HUES48 (cell line): ENCODE measurements at regions not wholly inside any gene's neighbourhood (a gene's known extent, or its start where the extent isn't known, plus 50 kb on each side); places are given as distances from the start of the nearest gene placed in this dataset.

Experiments
- H3K27ac ChIP-seq: one replicate; pipeline ENCODE4 v1.7.0; 2013; ENCODE audit warnings: low read depth, low read length, inconsistent platforms
- H3K27me3 ChIP-seq: 2 replicates; pipeline ENCODE4 v1.6.1; 2013; ENCODE audit warnings: mild to moderate bottlenecking, low read length; ENCODE audit not compliant: control insufficient read depth, insufficient read depth
- H3K36me3 ChIP-seq: 2 replicates; pipeline ENCODE4 v1.6.1; 2013; ENCODE audit warnings: low read length; ENCODE audit not compliant: control insufficient read depth, insufficient read depth
- H3K4me1 ChIP-seq: 2 replicates; pipeline ENCODE4 v1.6.1; 2013; ENCODE audit warnings: mild to moderate bottlenecking, low read length; ENCODE audit not compliant: control insufficient read depth, insufficient read depth
- H3K4me3 ChIP-seq: 2 replicates; pipeline ENCODE4 v1.5.1; 2013; ENCODE audit warnings: mild to moderate bottlenecking, low read depth, low read length
- H3K9ac ChIP-seq: 2 replicates; pipeline ENCODE4 v1.6.1; 2013; ENCODE audit warnings: mild to moderate bottlenecking, low read depth, low read length, moderate library complexity
- H3K9me3 ChIP-seq: 2 replicates; pipeline ENCODE4 v1.6.1; 2013; ENCODE audit warnings: low read length; ENCODE audit not compliant: control insufficient read depth, insufficient read depth

DNA sequence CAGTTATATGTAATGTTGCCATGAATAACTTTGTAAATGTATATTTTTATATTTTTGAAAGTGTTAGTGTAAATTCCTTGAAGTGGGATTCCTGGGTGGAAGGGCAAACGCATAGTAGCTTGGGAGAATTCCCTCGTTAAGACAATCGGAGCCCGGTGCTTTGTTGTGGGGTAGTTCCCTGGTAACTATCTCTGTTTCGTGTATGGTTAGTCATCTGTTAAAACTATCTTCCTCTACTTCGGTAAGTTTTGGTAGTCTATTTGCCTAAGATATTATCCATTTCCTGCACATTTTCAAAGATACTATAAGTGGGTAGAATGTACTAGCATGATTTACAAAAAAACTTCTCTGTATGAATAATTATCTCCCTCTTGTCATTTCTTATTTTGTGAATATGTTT lies 113.8 kb upstream of the NRXN1 start:
- Histone ChIP-seq H3K27ac (no peak overlapping the region), H3K36me3 (no peaks in the 10 kb centered on the region), H3K4me1 (no peaks in the 10 kb centered on the region), H3K9ac (no peak overlapping the region), H3K4me3 (no peak overlapping the region), H3K9me3 (no peaks in the 10 kb centered on the region; the same call in 1 of the 2 replicates), H3K27me3 (no peaks in the 10 kb centered on the region)

DNA sequence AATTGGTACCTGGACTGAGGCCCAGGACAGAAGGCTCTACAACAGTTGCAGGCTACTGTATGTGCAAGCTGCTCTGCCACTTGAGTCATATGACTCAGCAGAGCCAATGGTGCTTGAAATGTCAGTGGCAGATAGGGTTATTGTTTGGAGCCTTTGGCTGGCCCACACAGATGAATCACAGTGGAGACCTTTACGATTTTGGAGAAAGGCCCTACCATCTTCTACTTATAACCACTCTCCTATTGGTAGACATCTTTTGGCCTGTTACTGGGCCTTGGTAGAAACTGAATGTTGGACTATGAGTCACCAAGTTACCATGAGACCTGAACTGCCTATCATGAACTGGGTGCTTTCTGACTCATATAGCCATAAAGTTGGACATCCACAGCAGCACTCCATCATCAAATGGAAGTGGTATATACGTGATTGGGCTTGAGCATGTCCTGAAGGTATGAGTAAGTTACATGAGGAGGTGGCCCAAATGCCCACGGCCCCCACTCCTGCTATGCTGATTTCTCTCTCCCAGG lies 88.9 kb upstream of the NRXN1 start:
- Histone ChIP-seq H3K27ac (no peak overlapping the region), H3K4me3 (no peak overlapping the region), H3K9ac (no peak overlapping the region), H3K9me3 (no peaks in the 10 kb centered on the region), H3K4me1 (no peaks in the 10 kb centered on the region), H3K27me3 (no peaks in the 10 kb centered on the region), H3K36me3 (no peaks in the 10 kb centered on the region)

- H3K36me3 ChIP-seq: no peaks in the 10 kb centered on the region
- no peaks in the 10 kb centered on the region for H3K27me3 ChIP-seq
- peaks cover 27% of the 10 kb centered on the region for H3K4me1 ChIP-seq
- H3K9me3 ChIP-seq: no peaks in the 10 kb centered on the region
- H3K27ac ChIP-seq: no peak overlapping the region
- H3K4me3 ChIP-seq: no peak overlapping the region
- no peak overlapping the region for H3K9ac ChIP-seq
Measured at GRCh38 chr2:51111532-51111931, 79.6 kb upstream of the NRXN1 start.

DNA sequence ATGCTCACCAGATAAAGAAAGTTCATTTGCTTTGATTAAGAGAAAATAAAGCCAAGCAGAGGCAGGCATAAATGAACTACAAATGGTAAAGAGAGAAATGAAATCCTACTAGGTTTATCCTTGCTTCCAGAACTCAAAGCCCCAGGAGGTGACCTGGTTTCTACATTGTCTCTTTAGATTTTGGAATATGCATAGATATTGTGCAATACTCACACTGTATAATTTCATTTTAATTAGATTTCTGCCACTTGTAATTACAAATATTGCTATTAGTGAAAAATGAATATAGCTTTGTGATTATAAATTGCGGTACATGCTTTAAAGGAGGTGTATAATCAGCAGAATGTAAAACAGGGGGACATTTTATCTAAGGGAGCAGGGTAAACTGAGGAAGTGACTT lies 76.9 kb upstream of the NRXN1 start:
- Histone ChIP-seq H3K36me3 (no peaks in the 10 kb centered on the region), H3K9me3 (no peaks in the 10 kb centered on the region), H3K27me3 (no peaks in the 10 kb centered on the region), H3K4me3 (no peak overlapping the region), H3K9ac (no peak overlapping the region), H3K4me1 (peaks cover 27% of the 10 kb centered on the region), H3K27ac (no peak overlapping the region)

- no peak overlapping the region for H3K4me3 ChIP-seq
- H3K36me3 ChIP-seq: no peaks in the 10 kb centered on the region
- no peaks in the 10 kb centered on the region for H3K9me3 ChIP-seq
- H3K27me3 ChIP-seq: no peaks in the 10 kb centered on the region
- peaks cover 36% of the 10 kb centered on the region for H3K4me1 ChIP-seq
- H3K9ac ChIP-seq: no peak overlapping the region
- H3K27ac ChIP-seq: no peak overlapping the region
Measured at GRCh38 chr2:51107841-51108240, 75.9 kb upstream of the NRXN1 start.

DNA sequence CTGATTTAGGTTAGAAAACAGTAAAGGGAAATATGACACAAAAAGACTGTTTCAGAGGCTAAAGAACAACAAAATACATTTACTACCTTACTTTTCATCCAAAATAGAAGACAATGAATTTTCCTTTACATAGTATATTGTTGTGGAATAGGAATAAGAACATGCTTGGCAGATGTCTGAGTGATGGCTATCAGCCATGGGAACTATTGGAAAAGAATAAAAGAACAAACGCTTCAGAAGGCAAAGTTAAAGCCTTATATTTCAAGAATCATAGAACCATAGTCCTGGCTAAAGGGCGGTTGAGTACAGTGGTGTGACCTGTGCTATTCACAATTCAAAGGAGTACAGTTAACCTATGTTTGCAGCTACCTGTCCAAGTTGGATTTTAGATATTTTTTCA lies 73.9 kb upstream of the NRXN1 start:
- H3K27ac ChIP-seq: no peak overlapping the region
- peaks cover 27% of the 10 kb centered on the region for H3K4me1 ChIP-seq
- H3K9me3 ChIP-seq: no peaks in the 10 kb centered on the region
- H3K9ac ChIP-seq: no peak overlapping the region
- H3K27me3 ChIP-seq: no peaks in the 10 kb centered on the region
- no peak overlapping the region for H3K4me3 ChIP-seq
- H3K36me3 ChIP-seq: no peaks in the 10 kb centered on the region

DNA sequence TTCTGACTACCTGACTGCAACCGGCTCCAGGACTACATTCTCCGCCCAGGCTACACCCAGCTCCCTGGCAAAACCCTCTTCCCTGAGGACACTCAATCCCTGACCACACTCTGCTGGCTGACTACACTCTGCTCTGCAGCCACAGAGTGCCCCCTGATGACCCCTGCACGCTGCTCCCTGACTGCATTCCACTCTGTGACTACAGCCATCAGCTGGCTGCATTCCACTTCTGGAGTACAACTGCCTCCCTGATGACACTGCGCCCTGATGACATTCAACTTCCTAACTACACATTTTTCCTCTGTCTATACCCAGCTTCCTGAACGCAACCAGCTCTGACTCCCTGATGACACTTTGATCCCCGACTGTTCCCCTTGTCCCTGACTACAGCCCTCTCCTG lies 71.3 kb upstream of the NRXN1 start:
- peaks cover 14% of the 10 kb centered on the region; the same call in 1 of the 2 replicates for H3K4me1 ChIP-seq
- H3K9me3 ChIP-seq: no peaks in the 10 kb centered on the region
- no peak overlapping the region for H3K9ac ChIP-seq
- H3K36me3 ChIP-seq: no peaks in the 10 kb centered on the region
- H3K27ac ChIP-seq: no peak overlapping the region
- H3K27me3 ChIP-seq: no peaks in the 10 kb centered on the region
- H3K4me3 ChIP-seq: no peak overlapping the region

- H3K36me3 ChIP-seq: no peaks in the 10 kb centered on the region
- H3K27me3 ChIP-seq: no peaks in the 10 kb centered on the region
- H3K27ac ChIP-seq: no peak overlapping the region
- H3K9me3 ChIP-seq: no peaks in the 10 kb centered on the region
- no peaks in the 10 kb centered on the region; the same call in 1 of the 2 replicates for H3K4me1 ChIP-seq
- H3K4me3 ChIP-seq: no peak overlapping the region
- no peak overlapping the region for H3K9ac ChIP-seq
Measured at GRCh38 chr2:51093016-51093415, 61.1 kb upstream of the NRXN1 start.

DNA sequence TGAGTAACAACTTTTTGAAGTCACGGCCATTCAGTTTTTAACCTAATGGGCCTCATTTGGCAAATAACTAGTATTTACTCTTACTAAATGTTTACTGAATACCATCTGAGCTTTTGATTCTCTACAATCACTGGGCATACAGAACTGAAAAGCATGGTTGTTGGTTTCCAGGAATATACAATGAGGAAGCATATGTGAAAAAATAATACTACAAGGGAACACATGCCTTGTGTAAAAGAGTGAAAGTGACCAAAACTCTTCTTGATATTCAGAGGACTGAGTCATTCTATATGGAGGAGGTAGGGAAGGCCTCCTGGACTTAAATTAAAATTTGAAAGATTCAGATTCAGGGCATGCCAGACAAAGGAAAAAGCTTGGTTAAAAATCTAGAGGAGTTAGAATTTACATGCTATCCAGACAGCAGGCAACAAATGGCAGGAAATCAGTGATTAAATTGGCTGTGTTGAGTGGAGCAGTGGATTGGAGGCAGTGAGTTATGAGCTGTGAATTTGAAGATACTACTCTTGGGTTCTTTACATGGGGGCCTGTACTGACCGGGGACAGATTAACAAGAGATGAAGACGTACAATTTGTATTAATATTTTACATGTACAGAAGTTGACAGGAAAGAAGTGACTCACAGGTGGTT lies 53.6 kb upstream of the NRXN1 start:
- Histone ChIP-seq H3K9me3 (no peaks in the 10 kb centered on the region), H3K27me3 (no peaks in the 10 kb centered on the region), H3K4me3 (no peak overlapping the region), H3K4me1 (peaks cover 2% of the 10 kb centered on the region; the same call in 1 of the 2 replicates), H3K27ac (no peak overlapping the region), H3K9ac (no peak overlapping the region), H3K36me3 (no peaks in the 10 kb centered on the region)

GRCh38 chr2:51084750-51085149 lies 52.8 kb upstream of the NRXN1 start:
- no peaks in the 10 kb centered on the region for H3K36me3 ChIP-seq
- no peak overlapping the region for H3K4me3 ChIP-seq
- no peak overlapping the region for H3K27ac ChIP-seq
- H3K27me3 ChIP-seq: no peaks in the 10 kb centered on the region
- H3K9me3 ChIP-seq: no peaks in the 10 kb centered on the region
- H3K9ac ChIP-seq: no peak overlapping the region
- peaks cover 2% of the 10 kb centered on the region; the same call in 1 of the 2 replicates for H3K4me1 ChIP-seq
